ENCODE measurements at regions not wholly inside any gene's neighbourhood (a gene's known extent, or its start where the extent isn't known, plus 50 kb on each side); places are given as distances from the start of the nearest gene placed in this dataset.
"Not testable (repeated sequence)": the region's sequence is repeated elsewhere in the genome, so short reads cannot be mapped to it uniquely, and the experiment has no call there.

DNA sequence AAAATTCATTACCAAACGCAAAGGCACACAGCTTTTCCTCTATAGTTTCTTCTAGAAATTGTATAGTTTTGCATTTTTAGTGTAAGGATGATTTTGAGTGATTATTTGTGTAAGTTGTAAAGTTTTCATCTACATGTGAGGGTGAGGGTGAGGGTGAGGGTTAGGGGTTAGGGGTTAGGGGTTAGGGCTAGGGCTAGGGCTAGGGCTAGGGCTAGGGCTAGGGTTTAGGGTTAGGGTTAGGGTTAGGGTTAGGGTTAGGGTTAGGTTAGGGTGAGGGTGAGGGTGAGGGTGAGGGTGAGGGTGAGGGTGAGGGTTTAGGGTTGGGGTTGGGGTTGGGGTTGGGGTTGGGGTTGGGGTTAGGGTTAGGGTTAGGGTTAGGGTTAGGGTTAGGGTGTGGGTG lies 167.6 kb downstream of the METRNL start:
- CTCF ChIA-PET; H3K36me3 ChIP-seq (ENCODE audit: control insufficient read depth in 4 of 4, insufficient read depth in 4 of 4, low read length in 3 of 4); H3K4me1 ChIP-seq (ENCODE audit: control extremely low read depth in 1 of 4, control insufficient read depth in 4 of 4, insufficient read depth in 4 of 4, low read length in 3 of 4); H3K9me3 ChIP-seq (ENCODE audit: control extremely low read depth in 1 of 5, control insufficient read depth in 4 of 5, insufficient read depth in 2 of 5, low read depth in 1 of 5, low read length in 4 of 5); H3K4me3 ChIP-seq (ENCODE audit: control insufficient read depth in 1 of 7, extremely low read depth in 1 of 7, insufficient read depth in 4 of 7, low read depth in 2 of 7, low read length in 6 of 7); H3K27ac ChIP-seq (ENCODE audit: insufficient read depth in 1 of 2, low read depth in 1 of 2, low read length in 2 of 2, poor library complexity in 1 of 2, severe bottlenecking in 2 of 2); H3K27me3 ChIP-seq (replicated peaks in 2 of 5; ENCODE audit: control insufficient read depth in 4 of 5, insufficient read depth in 5 of 5, low read length in 4 of 5); POLR2A ChIA-PET: not testable (repeated sequence)
- no CpG with 5 or more reads among the region's 1 CpG for WGBS (ENCODE audit: insufficient coverage)
- peak in 2 of 3 donors; percentile 69 to 71 for DNase-seq
